SK-N-SH (cell line): ENCODE measurements at regions not wholly inside any gene's neighbourhood (a gene's known extent, or its start where the extent isn't known, plus 50 kb on each side); places are given as distances from the start of the nearest gene placed in this dataset.

Experiments
- CTCF ChIA-PET: fragments of 300-600, 350-600 bp; formaldehyde crosslinking; extraction: SDS; loops from one replicate; lab custom pipeline; 2021; lab: Yijun Ruan, JAX
- POLR2A ChIA-PET: fragments of 350-600 bp; sonication (Branson Sonifier 250); formaldehyde crosslinking; extraction: SDS; loops from one replicate; lab custom pipeline; 2020; ENCODE audit warnings: antibody characterized with exemption, inconsistent platforms; lab: Yijun Ruan, JAX
- DNase-seq: peaks from one replicate; pipeline ENCODE4 v3.0.0; 2012
- H2AFZ ChIP-seq: fragments of 200-600 bp; sonication (generic); 2 replicates; pipeline ENCODE4 v1.8.1; 2016; ENCODE audit warnings: antibody characterized with exemption, mild to moderate bottlenecking, low read depth
- H3F3A ChIP-seq: fragments of 200-600 bp; sonication (generic); replicated peaks from 2 replicates; pipeline ENCODE3; 2016; ENCODE audit warnings: antibody characterized with exemption, mild to moderate bottlenecking; ENCODE audit not compliant: insufficient read depth
- H3K27ac ChIP-seq, 2 experiments: fragments of 200-500 bp in 1 of 2; fragments of 200-600 bp in 1 of 2; sonication (Bioruptor generic) in 1 of 2; sonication (generic), shearing (Covaris generic) in 1 of 2; 2 replicates each; pipeline versions ENCODE4 v1.5.1 to v1.6.1; 2014 to 2016; ENCODE audit warnings: low read depth in 2 of 2, inconsistent platforms in 1 of 2, low read length in 1 of 2, mild to moderate bottlenecking in 1 of 2, mixed read lengths in 1 of 2
- H3K27me3 ChIP-seq: fragments of 200-600 bp; sonication (generic), shearing (Covaris generic); 2 replicates; pipeline ENCODE4 v1.6.1; 2016; ENCODE audit warnings: mixed run types; ENCODE audit not compliant: insufficient read depth
- H3K36me3 ChIP-seq, 2 experiments: fragments of 200-500 bp in 1 of 2; fragments of 200-600 bp in 1 of 2; sonication (Bioruptor generic) in 1 of 2; sonication (generic) in 1 of 2; replicated peaks in 1 of 2; 2 replicates each; pipeline versions ENCODE3 to v1.5.1; 2014 to 2016; ENCODE audit warnings: low read length in 1 of 2, mild to moderate bottlenecking in 1 of 2; ENCODE audit not compliant: insufficient read depth in 2 of 2, control insufficient read depth in 1 of 2
- H3K4me1 ChIP-seq, 2 experiments: fragments of 200-500 bp in 1 of 2; fragments of 200-600 bp in 1 of 2; sonication (Bioruptor generic) in 1 of 2; sonication (generic), shearing (Covaris generic) in 1 of 2; 2 replicates each; pipeline versions ENCODE4 v1.5.1 to v1.6.1; 2014 to 2016; ENCODE audit warnings: low read depth in 1 of 2, low read length in 1 of 2, mixed run types in 1 of 2; ENCODE audit not compliant: insufficient read depth in 2 of 2, control insufficient read depth in 1 of 2
- H3K4me2 ChIP-seq: fragments of 200-600 bp; sonication (generic), shearing (Covaris generic); 2 replicates; pipeline ENCODE4 v1.6.1; 2017; ENCODE audit warnings: mixed run types
- H3K4me3 ChIP-seq, 2 experiments: fragments of 200-500 bp in 1 of 2; fragments of 200-600 bp in 1 of 2; sonication (Bioruptor generic) in 1 of 2; sonication (generic), shearing (Covaris generic) in 1 of 2; 2 replicates each; pipeline versions ENCODE4 v1.5.1 to v1.8.1; 2014 to 2016; ENCODE audit warnings: low read depth in 2 of 2, inconsistent platforms in 1 of 2, low read length in 1 of 2, mild to moderate bottlenecking in 1 of 2, mixed read lengths in 1 of 2, moderate library complexity in 1 of 2
- H3K79me2 ChIP-seq: fragments of 200-600 bp; sonication (generic); 2 replicates; pipeline ENCODE4 v1.8.1; 2017; ENCODE audit warnings: mild to moderate bottlenecking; ENCODE audit not compliant: insufficient read depth
- H3K9ac ChIP-seq: fragments of 200-600 bp; sonication (generic); 2 replicates; pipeline ENCODE4 v1.6.1; 2017; ENCODE audit warnings: mixed run types
- H3K9me2 ChIP-seq: fragments of 200-600 bp; sonication (generic); 2 replicates; pipeline ENCODE4 v1.6.1; 2017; ENCODE audit warnings: mixed run types
- H3K9me3 ChIP-seq: fragments of 200-600 bp; sonication (generic); 2 replicates; pipeline ENCODE4 v1.6.1; 2017; ENCODE audit warnings: mixed run types, mild to moderate bottlenecking, moderate library complexity
- H4K20me1 ChIP-seq: fragments of 200-600 bp; sonication (generic); 2 replicates; pipeline ENCODE4 v1.6.1; 2017; ENCODE audit warnings: mild to moderate bottlenecking, mixed run types; ENCODE audit not compliant: insufficient read depth
- CHD2 ChIP-seq: fragments of 150-350 bp; IDR thresholded peaks from 2 replicates; pipeline ENCODE4 v1.6.1; 2018; ENCODE audit warnings: low read length; ENCODE audit not compliant: partially characterized antibody
- ELF1 ChIP-seq: IDR thresholded peaks from 2 replicates; pipeline ENCODE4 v1.4.0; 2012
- EZH2phosphoT487 ChIP-seq: fragments of 200-600 bp; sonication (generic); IDR thresholded peaks from 2 replicates; pipeline ENCODE4 v1.6.1; 2017; ENCODE audit warnings: low read depth, mixed run types, mild to moderate bottlenecking, antibody characterized with exemption, moderate library complexity, borderline replicate concordance
- FOSL2 ChIP-seq: IDR thresholded peaks from 2 replicates; pipeline ENCODE4 v1.4.0; 2012; ENCODE audit warnings: low read depth, mild to moderate bottlenecking, moderate library complexity, borderline replicate concordance
- FOXJ3 ChIP-seq: sonication (generic); formaldehyde crosslinking; IDR thresholded peaks from 2 replicates; pipeline ENCODE4 v1.5.1; 2020; ENCODE audit warnings: mild to moderate bottlenecking, missing genetic modification reagents
- FOXM1 ChIP-seq: IDR thresholded peaks from 2 replicates; pipeline ENCODE4 v1.4.0; 2012; ENCODE audit warnings: low read depth, mild to moderate bottlenecking
- GABPA ChIP-seq: IDR thresholded peaks from 2 replicates; pipeline ENCODE4 v1.4.0; 2012; ENCODE audit warnings: low read depth, mild to moderate bottlenecking
- GATA2 ChIP-seq: sonication (generic); formaldehyde crosslinking; IDR thresholded peaks from 2 replicates; pipeline ENCODE4 v1.5.0; 2020; ENCODE audit warnings: mild to moderate bottlenecking, missing genetic modification reagents
- MAX ChIP-seq: IDR thresholded peaks from 2 replicates; pipeline ENCODE4 v1.4.0; 2012; ENCODE audit warnings: low read depth
- MXI1 ChIP-seq: IDR thresholded peaks from 2 replicates; pipeline ENCODE4 v1.6.1; 2012; ENCODE audit warnings: mild to moderate bottlenecking, low read depth, low read length, improper control_type of control experiment
- POLR2AphosphoS5 ChIP-seq: IDR thresholded peaks from 2 replicates; pipeline ENCODE4 v1.6.1; 2012; ENCODE audit warnings: low read depth, low read length
- RAD21 ChIP-seq: IDR thresholded peaks from 2 replicates; pipeline ENCODE4 v1.6.1; 2012; ENCODE audit warnings: mild to moderate bottlenecking, low read length
- RCOR1 ChIP-seq: fragments of 150-350 bp; IDR thresholded peaks from 2 replicates; pipeline ENCODE4 v1.6.1; 2017; ENCODE audit warnings: antibody characterized with exemption, low read length
- REST ChIP-seq: IDR thresholded peaks from 2 replicates; pipeline ENCODE4 v1.6.1; 2012; ENCODE audit warnings: mild to moderate bottlenecking, low read depth, low read length, moderate library complexity
- RFX5 ChIP-seq: IDR thresholded peaks from 2 replicates; pipeline ENCODE4 v1.6.1; 2012; ENCODE audit warnings: mild to moderate bottlenecking, improper control_type of control experiment, low read length
- SMC3 ChIP-seq: IDR thresholded peaks from 2 replicates; pipeline ENCODE4 v1.6.1; 2012; ENCODE audit warnings: low read depth, low read length, improper control_type of control experiment
- TCF12 ChIP-seq: IDR thresholded peaks from 2 replicates; pipeline ENCODE4 v1.4.0; 2012
- TEAD4 ChIP-seq: IDR thresholded peaks from 2 replicates; pipeline ENCODE4 v1.4.0; 2012; ENCODE audit warnings: mild to moderate bottlenecking, borderline replicate concordance; ENCODE audit not compliant: insufficient read depth
- YY1 ChIP-seq: IDR thresholded peaks from 2 replicates; pipeline ENCODE4 v1.4.0; 2012; ENCODE audit warnings: low read depth, mild to moderate bottlenecking
- WGBS: methylation state at CpG from one replicate; pipeline ENCODE4 v1.1.6; 2017; ENCODE audit warnings: low lambda C conversion rate; 5-methylcytosine and 5-hydroxymethylcytosine counted together
- TF ChIP-seq, protein P1 (sequence below): IDR thresholded peaks from 2 replicates; pipeline ENCODE4 v1.4.0; 2012; ENCODE audit warnings: low read depth, borderline replicate concordance

GRCh38 chr1:166270476-166271150 is 103.8 kb upstream of the FAM78B start:
- TF ChIP-seq FOXM1 (no peak), POLR2AphosphoS5 (no peak), RCOR1 (no peak), FOXJ3 (CRISPR knock-in tag) (no peak), GATA2 (CRISPR knock-in tag) (no peak), MAX (no peak), MXI1 (no peak)
- H3K79me2 ChIP-seq, result no peaks in the 10 kb centered on the region
- no peak overlapping the region for H3K4me3 ChIP-seq
- H3K4me2 ChIP-seq, result no peak overlapping the region
- H3K27ac ChIP-seq, result no peak overlapping the region
- H4K20me1 ChIP-seq, result no peaks in the 10 kb centered on the region
- H3F3A ChIP-seq, result no peaks in the 10 kb centered on the region
- H3K9me3 ChIP-seq, result no peaks in the 10 kb centered on the region
- peaks cover 0 to 12% of the 10 kb centered on the region in 2 experiments; a peak in 2 of 4 replicates for H3K4me1 ChIP-seq
- no peak for DNase-seq
- WGBS, result 20% methylated on average over 2 of the region's 2 CpGs
- H3K9me2 ChIP-seq, result no peaks in the 10 kb centered on the region
- POLR2A ChIA-PET, result no interaction called here
- H2AFZ ChIP-seq, result no peak overlapping the region
- CTCF ChIA-PET, result interaction anchor here (1.2 kb wide), 1 partner anchor 20 kb away, joined by 3 read pairs; no protein-coding TSS in a partner anchor
- H3K27me3 ChIP-seq, result no peaks in the 10 kb centered on the region
- H3K36me3 ChIP-seq, result no peaks in the 10 kb centered on the region
- H3K9ac ChIP-seq, result no peak overlapping the region

DNA sequence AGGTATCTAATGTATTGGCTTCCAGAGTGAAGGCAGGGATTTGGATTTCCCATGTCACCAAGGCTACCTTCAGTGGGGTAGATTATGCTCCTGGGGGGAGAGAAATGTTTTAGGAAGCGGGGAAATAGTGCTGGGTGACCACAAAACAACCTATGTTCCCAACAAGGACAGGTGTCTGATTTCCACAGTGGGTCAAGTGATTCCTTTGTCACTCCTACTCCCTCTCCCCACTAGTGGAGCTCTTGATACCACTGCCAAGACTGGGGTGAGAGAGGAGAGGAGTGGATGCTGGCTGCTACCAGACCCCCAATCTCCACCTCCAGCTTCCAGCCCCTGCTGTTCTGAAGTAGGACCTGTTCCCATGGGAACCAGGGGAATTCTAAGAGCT is 104.3 kb upstream of the FAM78B start:
- DNase-seq, result no peak
- WGBS, result 7% methylated on average over 1 of the region's 1 CpG
- Histone ChIP-seq H3K79me2 (no peaks in the 10 kb centered on the region), H4K20me1 (no peaks in the 10 kb centered on the region), H3K9me2 (no peaks in the 10 kb centered on the region), H3K36me3 (no peaks in the 10 kb centered on the region), H3K27me3 (no peaks in the 10 kb centered on the region), H2AFZ (no peak overlapping the region), H3K27ac (no peak overlapping the region), H3K4me1 (peaks cover 0 to 12% of the 10 kb centered on the region in 2 experiments; a peak in 2 of 4 replicates), H3K4me3 (no peak overlapping the region), H3F3A (no peaks in the 10 kb centered on the region), H3K9ac (no peak overlapping the region), H3K9me3 (no peaks in the 10 kb centered on the region), H3K4me2 (no peak overlapping the region)
- POLR2A ChIA-PET, result no interaction called here
- no peak for TF ChIP-seq FOXJ3 (CRISPR knock-in tag)
- TF ChIP-seq GABPA, result no peak
- no peak for TF ChIP-seq GATA2 (CRISPR knock-in tag)
- TF ChIP-seq FOSL2, result no peak
- TF ChIP-seq RFX5, result no peak
- TF ChIP-seq ELF1, result no peak
- TF ChIP-seq TCF12, result no peak
- TF ChIP-seq TEAD4, result no peak
- TF ChIP-seq EZH2phosphoT487, result no peak
- no peak for TF ChIP-seq FOXM1
- TF ChIP-seq YY1, result no peak
- TF ChIP-seq SMC3, result no peak
- no peak for TF ChIP-seq RCOR1
- TF ChIP-seq CHD2, result no peak
- no peak for TF ChIP-seq RAD21
- TF ChIP-seq, protein P1, sequence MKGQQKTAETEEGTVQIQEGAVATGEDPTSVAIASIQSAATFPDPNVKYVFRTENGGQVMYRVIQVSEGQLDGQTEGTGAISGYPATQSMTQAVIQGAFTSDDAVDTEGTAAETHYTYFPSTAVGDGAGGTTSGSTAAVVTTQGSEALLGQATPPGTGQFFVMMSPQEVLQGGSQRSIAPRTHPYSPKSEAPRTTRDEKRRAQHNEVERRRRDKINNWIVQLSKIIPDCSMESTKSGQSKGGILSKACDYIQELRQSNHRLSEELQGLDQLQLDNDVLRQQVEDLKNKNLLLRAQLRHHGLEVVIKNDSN, result no peak
- no peak for TF ChIP-seq MAX
- TF ChIP-seq MXI1, result no peak
- TF ChIP-seq REST, result no peak
- TF ChIP-seq, all 33 proteins: peak for 0
- CTCF ChIA-PET, result interaction anchor here (1.2 kb wide), 1 partner anchor 20 kb away, joined by 3 read pairs; no protein-coding TSS in a partner anchor
